Bronchial epithelial cell (primary cell): ENCODE measurements at regions not wholly inside any gene's neighbourhood (a gene's known extent, or its start where the extent isn't known, plus 50 kb on each side); places are given as distances from the start of the nearest gene placed in this dataset.
"Not testable (repeated sequence)": the region's sequence is repeated elsewhere in the genome, so short reads cannot be mapped to it uniquely, and the experiment has no call there.

Experiments used
- DNase-seq: peaks from one replicate; pipeline ENCODE4 v3.0.0-alpha.2; 2010; ENCODE audit warnings: low read depth
- FAIRE-seq: peaks from 2 replicates; lab custom pipeline; 2011; peaks lifted over from hg19 to GRCh38; lab: Jason Lieb, UNC
- H3K27me3 ChIP-seq: 2 replicates; pipeline ENCODE4 v1.5.1; 2011; ENCODE audit warnings: low read length; ENCODE audit not compliant: control insufficient read depth, insufficient read depth
- H3K36me3 ChIP-seq: 2 replicates; pipeline ENCODE4 v1.5.1; 2011; ENCODE audit warnings: low read length; ENCODE audit not compliant: control insufficient read depth, insufficient read depth
- H3K4me3 ChIP-seq: 2 replicates; pipeline ENCODE4 v1.5.1; 2011; ENCODE audit warnings: mild to moderate bottlenecking, low read depth, low read length, control low read depth
- TF ChIP-seq, protein P1 (sequence below): IDR thresholded peaks from 2 replicates; pipeline ENCODE4 v1.5.1; 2011; ENCODE audit warnings: mild to moderate bottlenecking, moderate library complexity, low read length, control low read depth, inconsistent platforms; ENCODE audit not compliant: insufficient read depth, severe bottlenecking

DNA sequence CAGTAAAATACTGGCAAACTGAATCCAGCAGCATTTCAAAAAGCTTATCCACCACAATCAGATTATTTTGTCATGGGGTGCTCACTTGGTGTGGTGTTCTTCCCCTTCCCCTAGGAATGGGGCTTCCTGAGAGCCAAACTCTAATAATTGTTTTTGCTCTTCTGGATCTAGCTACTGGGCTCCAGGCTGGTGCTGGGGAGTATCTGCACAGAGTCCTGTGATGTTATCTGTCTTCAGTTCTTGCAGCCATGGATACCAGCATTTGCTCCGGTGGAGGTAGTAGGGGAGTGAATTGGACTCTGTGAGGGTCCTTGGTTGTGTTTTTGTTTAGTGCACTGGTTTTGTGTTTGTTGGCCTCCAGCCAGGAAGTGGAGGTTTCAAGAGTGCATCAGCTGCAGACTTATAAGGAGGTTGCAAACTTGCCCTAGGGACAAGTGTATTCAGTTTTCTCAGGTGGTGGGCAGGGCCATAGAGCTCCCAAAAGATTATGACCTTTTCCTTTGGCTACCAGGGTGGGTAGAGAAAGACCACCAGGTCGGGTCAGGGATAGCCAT, 308.5 kb upstream of the MAGI2 start:
- FAIRE-seq, result no peak
- Histone ChIP-seq H3K4me3 (no peak overlapping the region), H3K36me3 (no peaks in the 10 kb centered on the region), H3K27me3 (peaks cover 1% of the 10 kb centered on the region)
- no peak for DNase-seq
- TF ChIP-seq, protein P1, sequence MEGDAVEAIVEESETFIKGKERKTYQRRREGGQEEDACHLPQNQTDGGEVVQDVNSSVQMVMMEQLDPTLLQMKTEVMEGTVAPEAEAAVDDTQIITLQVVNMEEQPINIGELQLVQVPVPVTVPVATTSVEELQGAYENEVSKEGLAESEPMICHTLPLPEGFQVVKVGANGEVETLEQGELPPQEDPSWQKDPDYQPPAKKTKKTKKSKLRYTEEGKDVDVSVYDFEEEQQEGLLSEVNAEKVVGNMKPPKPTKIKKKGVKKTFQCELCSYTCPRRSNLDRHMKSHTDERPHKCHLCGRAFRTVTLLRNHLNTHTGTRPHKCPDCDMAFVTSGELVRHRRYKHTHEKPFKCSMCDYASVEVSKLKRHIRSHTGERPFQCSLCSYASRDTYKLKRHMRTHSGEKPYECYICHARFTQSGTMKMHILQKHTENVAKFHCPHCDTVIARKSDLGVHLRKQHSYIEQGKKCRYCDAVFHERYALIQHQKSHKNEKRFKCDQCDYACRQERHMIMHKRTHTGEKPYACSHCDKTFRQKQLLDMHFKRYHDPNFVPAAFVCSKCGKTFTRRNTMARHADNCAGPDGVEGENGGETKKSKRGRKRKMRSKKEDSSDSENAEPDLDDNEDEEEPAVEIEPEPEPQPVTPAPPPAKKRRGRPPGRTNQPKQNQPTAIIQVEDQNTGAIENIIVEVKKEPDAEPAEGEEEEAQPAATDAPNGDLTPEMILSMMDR, result no peak

DNA sequence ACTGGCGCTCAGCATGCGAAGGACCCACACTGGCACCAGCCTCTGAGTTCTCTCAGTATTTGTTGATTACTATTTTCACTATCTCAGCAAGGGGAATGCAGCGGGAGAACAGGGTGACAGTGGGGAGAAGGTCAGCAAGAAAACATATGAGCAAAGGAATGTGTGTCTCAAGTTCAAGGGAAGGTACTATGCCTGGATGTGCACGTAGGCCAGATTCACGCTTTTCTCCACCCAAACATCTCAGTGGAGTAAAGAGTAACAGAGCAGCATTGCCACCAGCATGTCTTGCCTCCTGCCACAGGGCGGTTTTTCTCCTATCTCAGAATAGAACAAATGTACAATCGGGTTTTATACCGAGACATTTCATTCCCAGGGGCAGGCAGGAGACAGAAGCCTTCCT, 297.5 kb upstream of the MAGI2 start:
- not testable (repeated sequence) for DNase-seq, H3K27me3 ChIP-seq, H3K36me3 ChIP-seq, H3K4me3 ChIP-seq, FAIRE-seq

DNA sequence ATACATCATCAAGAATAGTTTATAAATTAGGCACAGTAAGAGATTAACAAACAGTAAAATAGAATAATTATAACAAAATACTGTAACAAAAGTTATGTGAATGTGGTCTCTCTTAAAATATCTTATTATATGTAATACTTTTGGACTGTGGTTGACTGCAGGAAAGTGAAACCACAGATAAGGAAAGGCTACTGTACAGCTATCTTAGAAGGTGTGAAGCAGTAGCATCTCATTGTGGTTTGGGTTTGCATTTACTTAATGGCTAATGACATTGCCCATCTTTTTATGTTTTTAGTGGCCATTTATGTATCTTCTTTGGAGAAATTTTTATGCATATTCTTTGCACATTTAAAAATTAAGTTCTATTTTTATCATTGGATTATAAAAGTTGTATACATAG, 296.4 kb upstream of the MAGI2 start:
- DNase-seq (no peak), FAIRE-seq (no peak)
- TF ChIP-seq, protein P1, result no peak
- H3K27me3 ChIP-seq, result no peaks in the 10 kb centered on the region
- H3K36me3 ChIP-seq, result no peaks in the 10 kb centered on the region
- no peak overlapping the region for H3K4me3 ChIP-seq

DNA sequence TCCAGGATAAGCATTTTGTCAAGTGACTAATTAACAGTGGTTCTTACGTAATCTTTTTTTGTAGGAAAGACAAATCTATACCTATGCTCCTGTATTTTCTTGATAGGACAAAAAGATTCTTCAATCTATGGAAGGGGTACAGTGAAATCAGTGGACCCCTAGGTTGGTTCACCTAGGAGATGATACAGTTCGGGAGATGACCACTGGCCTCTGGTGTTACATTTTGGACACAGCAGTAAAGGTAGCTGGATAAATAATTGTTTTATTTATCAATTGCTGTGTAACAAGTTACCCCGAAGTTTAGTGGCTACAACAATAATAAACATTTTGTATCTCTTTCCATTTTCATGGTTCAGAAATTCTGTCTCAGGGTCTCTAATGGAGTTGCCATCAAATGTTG, 288.2 kb upstream of the MAGI2 start:
- no peak for DNase-seq
- TF ChIP-seq, protein P1, result peak; percentile 33
- no peak overlapping the region for H3K4me3 ChIP-seq
- no peaks in the 10 kb centered on the region for H3K27me3 ChIP-seq
- FAIRE-seq, result no peak
- no peaks in the 10 kb centered on the region for H3K36me3 ChIP-seq

- Histone ChIP-seq H3K36me3 (no peaks in the 10 kb centered on the region), H3K27me3 (no peaks in the 10 kb centered on the region), H3K4me3 (no peak overlapping the region)
- no peak for FAIRE-seq
- TF ChIP-seq, protein P1, result no peak
- DNase-seq, result no peak
Measured at GRCh38 chr7:79740076-79740475, 286.6 kb upstream of the MAGI2 start.

GRCh38 chr7:79739036-79739709, 285.7 kb upstream of the MAGI2 start:
- FAIRE-seq, H3K27me3 ChIP-seq, DNase-seq: not testable (repeated sequence)

GRCh38 chr7:79736418-79736817, 283.0 kb upstream of the MAGI2 start:
- H3K27me3 ChIP-seq, result no peaks in the 10 kb centered on the region
- FAIRE-seq, result no peak
- H3K4me3 ChIP-seq, result no peak overlapping the region
- H3K36me3 ChIP-seq, result no peaks in the 10 kb centered on the region
- no peak for DNase-seq
- TF ChIP-seq, protein P1, result no peak

More at GRCh38 chr7:79739036-79739709, 285.7 kb upstream of the MAGI2 start:
- not testable (repeated sequence) for H3K36me3 ChIP-seq, H3K4me3 ChIP-seq
